Gastroesophageal sphincter (tissue), 3 donors: ENCODE measurements at regions not wholly inside any gene's neighbourhood (a gene's known extent, or its start where the extent isn't known, plus 50 kb on each side); places are given as distances from the start of the nearest gene placed in this dataset.

Source experiments
- CTCF ChIP-seq, 4 experiments: fragments of 200-600 bp in 2 of 4; fragments of 450-650 bp in 2 of 4; sonication (generic) in 1 of 4; IDR thresholded peaks; one replicate each; pipeline ENCODE4 v1.5.1; 2017 to 2019; ENCODE audit warnings: antibody characterized with exemption in 4 of 4, mild to moderate bottlenecking in 2 of 4, moderate library complexity in 2 of 4
- EP300 ChIP-seq: sonication (generic); formaldehyde crosslinking; IDR thresholded peaks from one replicate; pipeline ENCODE4 v1.6.1; 2017; ENCODE audit warnings: antibody characterized with exemption, mild to moderate bottlenecking
- POLR2A ChIP-seq, 2 donors: fragments of 450-650 bp; IDR thresholded peaks; one replicate each; pipeline ENCODE4 v1.6.1; 2017; ENCODE audit warnings: antibody characterized with exemption in 2 of 2, mild to moderate bottlenecking in 2 of 2, moderate library complexity in 1 of 2
- POLR2AphosphoS5 ChIP-seq: sonication (generic); formaldehyde crosslinking; IDR thresholded peaks from one replicate; pipeline ENCODE4 v1.6.1; 2017; ENCODE audit warnings: antibody characterized with exemption

- TF ChIP-seq CTCF (IDR thresholded peaks at IDR 0.05) (no peak), EP300 (no peak), POLR2A (IDR thresholded peaks at IDR 0.05) (no peak), POLR2AphosphoS5 (no peak)
Observed at GRCh38 chr5:61252643-61252925, 79.5 kb upstream of the ZSWIM6 start.
